Hepatocyte (in vitro differentiated cells): ENCODE measurements at regions not wholly inside any gene's neighbourhood (a gene's known extent, or its start where the extent isn't known, plus 50 kb on each side); places are given as distances from the start of the nearest gene placed in this dataset.

ENCODE experiments used
- EZH2 ChIP-seq: fragments of 200-600 bp; sonication (generic); IDR thresholded peaks from 2 replicates; pipeline ENCODE4 v1.6.1; 2016; ENCODE audit warnings: antibody characterized with exemption, mild to moderate bottlenecking, borderline replicate concordance
- TF ChIP-seq, protein P1 (sequence below): fragments of 200-600 bp; sonication (generic); IDR thresholded peaks from 2 replicates; pipeline ENCODE4 v1.5.1; 2016; ENCODE audit warnings: antibody characterized with exemption, mild to moderate bottlenecking; ENCODE audit not compliant: poor library complexity

DNA sequence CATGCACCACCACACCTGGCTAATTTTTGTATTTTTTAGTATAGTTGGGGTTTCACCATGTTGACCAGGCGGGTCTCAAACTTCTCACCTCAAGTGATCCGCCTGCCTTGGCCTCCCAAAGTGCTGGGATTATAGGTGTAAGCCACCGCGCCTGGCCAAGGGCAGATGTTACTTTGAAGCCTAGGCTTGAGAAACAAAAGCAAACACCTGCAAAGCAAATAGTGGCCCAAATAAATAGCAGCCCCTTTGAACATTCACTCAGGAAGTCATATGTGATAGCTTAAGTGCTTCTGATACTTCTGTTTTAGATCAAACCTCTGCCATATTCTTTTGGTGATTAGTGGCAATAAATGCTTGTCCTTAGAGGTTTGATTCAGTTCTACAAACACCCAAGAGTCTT is 404.5 kb upstream of the SMIM21 start:
- TF ChIP-seq, protein P1, sequence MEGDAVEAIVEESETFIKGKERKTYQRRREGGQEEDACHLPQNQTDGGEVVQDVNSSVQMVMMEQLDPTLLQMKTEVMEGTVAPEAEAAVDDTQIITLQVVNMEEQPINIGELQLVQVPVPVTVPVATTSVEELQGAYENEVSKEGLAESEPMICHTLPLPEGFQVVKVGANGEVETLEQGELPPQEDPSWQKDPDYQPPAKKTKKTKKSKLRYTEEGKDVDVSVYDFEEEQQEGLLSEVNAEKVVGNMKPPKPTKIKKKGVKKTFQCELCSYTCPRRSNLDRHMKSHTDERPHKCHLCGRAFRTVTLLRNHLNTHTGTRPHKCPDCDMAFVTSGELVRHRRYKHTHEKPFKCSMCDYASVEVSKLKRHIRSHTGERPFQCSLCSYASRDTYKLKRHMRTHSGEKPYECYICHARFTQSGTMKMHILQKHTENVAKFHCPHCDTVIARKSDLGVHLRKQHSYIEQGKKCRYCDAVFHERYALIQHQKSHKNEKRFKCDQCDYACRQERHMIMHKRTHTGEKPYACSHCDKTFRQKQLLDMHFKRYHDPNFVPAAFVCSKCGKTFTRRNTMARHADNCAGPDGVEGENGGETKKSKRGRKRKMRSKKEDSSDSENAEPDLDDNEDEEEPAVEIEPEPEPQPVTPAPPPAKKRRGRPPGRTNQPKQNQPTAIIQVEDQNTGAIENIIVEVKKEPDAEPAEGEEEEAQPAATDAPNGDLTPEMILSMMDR: no peak
- TF ChIP-seq EZH2: no peak
